ENCODE measurements at regions not wholly inside any gene's neighbourhood (a gene's known extent, or its start where the extent isn't known, plus 50 kb on each side); places are given as distances from the start of the nearest gene placed in this dataset.
"Not testable (repeated sequence)": the region's sequence is repeated elsewhere in the genome, so short reads cannot be mapped to it uniquely, and the experiment has no call there.

GRCh38 chr2:45096996-45097395, 87.7 kb upstream of the SIX2 start:
- no peak overlapping the region for H3K4me3 ChIP-seq (ENCODE audit: low read depth, low read length)
- no peak for TF ChIP-seq MAX (IDR thresholded peaks at IDR 0.05; ENCODE audit: low read depth, low read length)
- TF ChIP-seq POLR2A (IDR thresholded peaks at IDR 0.05; ENCODE audit: extremely low read depth, insufficient read length) = no peak
- DNase-seq (ENCODE audit: low read depth) = no peak

GRCh38 chr2:45096038-45096437, 86.8 kb upstream of the SIX2 start:
- not testable (repeated sequence) for DNase-seq (ENCODE audit: low read depth); H3K4me3 ChIP-seq (ENCODE audit: low read depth, low read length)

- no peak for DNase-seq (ENCODE audit: low read depth)
- TF ChIP-seq MYC (IDR thresholded peaks at IDR 0.05; ENCODE audit: low read depth, low read length) (no peak), CTCF (IDR thresholded peaks at IDR 0.05; ENCODE audit: low read depth, low read length) (no peak), POLR2A (IDR thresholded peaks at IDR 0.05; ENCODE audit: extremely low read depth, insufficient read length) (no peak), MAX (IDR thresholded peaks at IDR 0.05; ENCODE audit: low read depth, low read length) (no peak)
- no peak overlapping the region for H3K4me3 ChIP-seq (ENCODE audit: low read depth, low read length)
These were observed 84.4 kb upstream of the SIX2 start for GRCh38 chr2:45093663-45094062.

- no peak for DNase-seq (ENCODE audit: low read depth)
- no peak overlapping the region for H3K4me3 ChIP-seq (ENCODE audit: low read depth, low read length)
- TF ChIP-seq POLR2A (IDR thresholded peaks at IDR 0.05; ENCODE audit: extremely low read depth, insufficient read length) = no peak
- no peak for TF ChIP-seq MAX (IDR thresholded peaks at IDR 0.05; ENCODE audit: low read depth, low read length)
- no peak for TF ChIP-seq CTCF (IDR thresholded peaks at IDR 0.05; ENCODE audit: low read depth, low read length)
- no peak for TF ChIP-seq MYC (IDR thresholded peaks at IDR 0.05; ENCODE audit: low read depth, low read length)
These were observed 83.9 kb upstream of the SIX2 start for GRCh38 chr2:45093181-45093580.

GRCh38 chr2:45089554-45090261, 80.5 kb upstream of the SIX2 start:
- TF ChIP-seq MYC (IDR thresholded peaks at IDR 0.05; ENCODE audit: low read depth, low read length) (no peak), MAX (IDR thresholded peaks at IDR 0.05; ENCODE audit: low read depth, low read length) (no peak), CTCF (IDR thresholded peaks at IDR 0.05; ENCODE audit: low read depth, low read length) (no peak), POLR2A (IDR thresholded peaks at IDR 0.05; ENCODE audit: extremely low read depth, insufficient read length) (no peak)

GRCh38 chr2:45085487-45085886, 76.2 kb upstream of the SIX2 start:
- TF ChIP-seq POLR2A (IDR thresholded peaks at IDR 0.05; ENCODE audit: extremely low read depth, insufficient read length) (no peak), MYC (IDR thresholded peaks at IDR 0.05; ENCODE audit: low read depth, low read length) (no peak), MAX (IDR thresholded peaks at IDR 0.05; ENCODE audit: low read depth, low read length) (no peak), CTCF (IDR thresholded peaks at IDR 0.05; ENCODE audit: low read depth, low read length) (no peak)
- no peak overlapping the region for H3K4me3 ChIP-seq (ENCODE audit: low read depth, low read length)
- peak; percentile 16 for DNase-seq (ENCODE audit: low read depth)

More at GRCh38 chr2:45089554-45090261, 80.5 kb upstream of the SIX2 start:
- no peak overlapping the region for H3K4me3 ChIP-seq (ENCODE audit: low read depth, low read length)
- no peak for DNase-seq (ENCODE audit: low read depth)

Measured in NB4 (cell line).